Breast epithelium (tissue), 3 donors: ENCODE measurements at regions not wholly inside any gene's neighbourhood (a gene's known extent, or its start where the extent isn't known, plus 50 kb on each side); places are given as distances from the start of the nearest gene placed in this dataset.

Experiments
- CTCF ChIP-seq, 3 donors: fragments of 450-650 bp; IDR thresholded peaks; one replicate each; pipeline ENCODE4 v1.5.1; 2016 to 2017; ENCODE audit warnings: antibody characterized with exemption in 3 of 3, mild to moderate bottlenecking in 3 of 3, moderate library complexity in 3 of 3
- POLR2A ChIP-seq: fragments of 450-650 bp; IDR thresholded peaks from one replicate; pipeline ENCODE4 v1.6.1; 2016; ENCODE audit warnings: antibody characterized with exemption, mild to moderate bottlenecking, moderate library complexity
- POLR2AphosphoS5 ChIP-seq, 3 donors: sonication (generic); formaldehyde crosslinking; IDR thresholded peaks; one replicate each; pipeline ENCODE4 v1.6.1; 2017; ENCODE audit warnings: antibody characterized with exemption in 3 of 3

- no peak for TF ChIP-seq CTCF (IDR thresholded peaks at IDR 0.05)
- TF ChIP-seq POLR2A: no peak
- no peak for TF ChIP-seq POLR2AphosphoS5 (IDR thresholded peaks at IDR 0.05)
Measured at GRCh38 chr5:33363537-33363936, 77.2 kb upstream of the TARS1 start.
